GM19438 (cell line): ENCODE measurements at regions not wholly inside any gene's neighbourhood (a gene's known extent, or its start where the extent isn't known, plus 50 kb on each side); places are given as distances from the start of the nearest gene placed in this dataset.

Experiments used
- ATAC-seq: cut with Tn5 transposase; IDR thresholded peaks from one replicate; pipeline ENCODE4 v1.9.1; 2021; ENCODE audit warnings: low read depth; ENCODE audit not compliant: unreplicated experiment

DNA sequence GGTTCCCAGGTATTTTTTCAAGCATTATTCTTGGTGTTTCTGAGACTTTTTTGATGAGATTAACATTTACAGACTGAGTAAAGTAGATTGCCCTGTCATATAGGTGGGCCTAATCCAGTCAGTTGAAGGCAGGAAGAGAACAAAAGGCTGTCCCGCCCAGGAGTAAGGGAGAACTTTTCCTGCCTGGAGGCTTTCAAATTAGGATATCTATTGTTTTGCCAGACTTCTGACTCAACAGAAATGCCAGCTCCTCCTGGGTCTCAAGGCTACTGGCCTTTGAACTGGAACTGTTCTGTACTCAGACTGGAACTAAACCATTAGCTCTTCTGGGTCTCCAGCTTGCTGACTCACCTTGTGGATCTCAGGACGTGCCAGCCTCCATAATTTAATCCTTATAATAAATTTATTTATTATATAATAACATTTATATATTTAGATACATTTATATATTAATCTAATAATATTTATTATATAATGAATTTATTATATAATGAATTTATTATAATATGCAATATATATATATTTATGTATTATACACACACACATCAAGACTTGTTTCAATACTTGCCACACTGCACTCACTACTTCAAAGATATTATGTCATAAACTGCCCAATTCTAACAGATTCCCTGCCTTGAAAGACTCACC, 510.8 kb upstream of the B3GALT2 start:
- no peak for ATAC-seq

DNA sequence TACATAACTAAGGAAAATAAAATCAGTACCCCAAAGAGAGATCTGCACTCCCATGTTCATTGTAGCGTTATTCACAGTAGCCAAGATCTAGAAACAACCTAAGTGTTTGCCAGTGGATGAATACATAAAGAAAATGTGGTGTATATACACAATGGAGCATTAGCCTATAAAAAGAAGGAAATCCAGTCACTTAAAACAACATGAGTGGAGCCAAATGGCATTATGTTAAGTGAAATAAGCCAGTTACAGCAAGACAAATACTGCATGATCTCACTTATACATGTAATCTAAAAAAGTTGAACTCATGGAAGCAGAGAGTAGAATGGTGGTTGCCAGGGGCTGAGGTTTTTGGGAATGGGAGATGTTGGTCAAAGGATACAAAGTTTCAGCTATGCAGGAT, 508.3 kb upstream of the B3GALT2 start:
- ATAC-seq = no peak

DNA sequence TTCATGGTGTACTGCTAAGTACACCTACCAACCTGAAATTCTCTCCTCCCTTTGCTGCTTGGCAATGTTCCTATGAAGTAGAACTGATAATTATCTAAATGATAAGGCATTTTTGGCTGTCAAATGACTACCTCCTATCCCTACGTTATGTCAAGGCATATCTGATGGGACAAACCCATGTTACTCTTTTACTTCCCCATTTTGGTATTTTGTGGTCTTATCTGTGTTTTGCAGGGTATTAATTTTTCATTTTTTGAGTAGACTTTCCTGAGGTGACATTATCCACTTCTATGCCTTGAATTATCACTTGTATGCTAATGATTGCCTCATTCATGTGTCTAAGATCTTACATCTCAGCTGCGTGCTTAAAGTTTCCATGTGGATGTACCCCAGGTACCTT, 499.6 kb upstream of the B3GALT2 start:
- no peak for ATAC-seq

DNA sequence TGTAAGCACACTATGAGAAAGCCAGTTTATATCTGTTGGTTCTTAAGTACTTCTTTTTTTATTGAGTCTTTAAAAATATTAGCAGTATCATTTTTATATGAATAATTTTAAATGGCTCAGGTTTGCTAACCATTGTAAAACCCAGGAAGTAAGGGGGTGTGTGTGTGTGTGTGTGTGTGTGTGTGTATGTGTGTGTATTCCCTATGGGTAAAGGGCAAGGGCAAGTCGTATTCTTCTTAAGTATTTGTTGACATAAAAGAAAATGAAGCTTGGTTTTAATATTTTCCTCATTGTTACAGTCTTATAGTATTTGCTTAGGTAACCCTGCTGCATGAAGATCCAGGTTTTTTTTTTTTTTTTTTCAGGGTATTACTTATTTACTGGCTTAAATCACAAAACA, 495.0 kb upstream of the B3GALT2 start:
- no peak for ATAC-seq

DNA sequence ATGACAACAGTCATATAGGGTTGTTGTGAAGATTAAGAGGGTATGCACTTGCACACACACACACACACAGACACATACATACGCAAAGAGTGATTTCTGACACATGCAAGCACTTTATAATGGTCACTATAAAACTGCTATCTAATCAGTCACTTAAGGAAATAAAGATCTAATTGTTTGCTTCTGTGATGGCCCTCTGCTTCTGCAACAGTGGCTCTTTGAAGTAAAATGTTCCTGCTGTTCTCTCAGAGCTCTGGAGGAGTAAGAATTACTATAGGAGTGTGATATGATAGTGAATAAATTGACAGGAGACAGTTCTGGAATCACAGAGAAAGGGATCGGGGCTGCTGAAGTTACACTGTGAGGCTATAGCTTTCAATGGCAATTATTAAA, 494.5 kb upstream of the B3GALT2 start:
- ATAC-seq = no peak

DNA sequence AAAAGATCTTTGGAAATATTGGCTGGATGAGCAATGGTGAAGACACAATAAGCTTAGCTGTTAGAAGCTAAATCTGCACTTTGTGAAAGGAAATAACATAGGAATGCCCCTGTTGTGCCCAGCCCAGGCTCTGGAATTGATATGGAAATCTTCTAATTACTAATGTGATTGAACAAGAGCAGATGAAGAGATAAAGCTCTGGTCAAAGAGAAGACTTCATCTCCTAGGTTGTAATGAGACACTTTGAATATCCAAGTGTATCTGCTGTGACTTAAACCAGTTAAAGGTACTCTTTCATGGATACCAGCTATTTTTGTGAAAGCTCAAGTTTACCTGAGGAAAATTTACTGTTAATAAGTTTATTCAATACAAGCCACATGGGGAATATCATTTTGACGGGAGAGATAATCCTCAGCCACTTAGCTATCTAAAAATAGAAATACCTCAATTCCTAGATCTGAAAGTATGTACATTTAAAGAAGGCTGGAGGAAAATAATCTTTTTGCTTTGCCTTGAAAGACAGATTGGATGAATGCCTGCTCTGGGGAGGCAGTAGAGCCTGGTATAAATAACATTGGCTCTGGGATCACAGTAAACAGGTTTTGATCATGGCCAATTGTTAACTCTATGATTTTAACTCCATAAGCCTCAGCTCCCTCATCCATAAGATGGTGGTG, 494.0 kb upstream of the B3GALT2 start:
- no peak for ATAC-seq

DNA sequence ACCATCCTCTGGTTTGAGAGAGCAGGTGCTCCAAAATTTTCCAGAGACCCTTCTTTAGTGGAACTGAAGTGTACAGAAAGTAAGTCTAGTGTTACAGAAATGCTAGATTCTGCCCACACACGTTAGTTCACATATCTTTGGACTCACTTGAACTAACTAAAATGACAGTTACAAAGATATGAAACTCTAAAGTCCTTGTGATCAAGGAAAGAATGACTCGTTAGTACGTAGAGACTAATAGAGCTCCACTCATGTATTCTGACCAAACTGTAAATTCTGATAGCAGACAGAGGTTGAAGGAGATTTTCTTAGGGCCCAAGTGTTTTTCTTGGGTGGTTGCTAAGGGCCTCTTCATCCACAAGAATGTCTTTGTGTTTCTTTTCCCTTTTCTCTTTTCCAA, 491.5 kb upstream of the B3GALT2 start:
- ATAC-seq = no peak

DNA sequence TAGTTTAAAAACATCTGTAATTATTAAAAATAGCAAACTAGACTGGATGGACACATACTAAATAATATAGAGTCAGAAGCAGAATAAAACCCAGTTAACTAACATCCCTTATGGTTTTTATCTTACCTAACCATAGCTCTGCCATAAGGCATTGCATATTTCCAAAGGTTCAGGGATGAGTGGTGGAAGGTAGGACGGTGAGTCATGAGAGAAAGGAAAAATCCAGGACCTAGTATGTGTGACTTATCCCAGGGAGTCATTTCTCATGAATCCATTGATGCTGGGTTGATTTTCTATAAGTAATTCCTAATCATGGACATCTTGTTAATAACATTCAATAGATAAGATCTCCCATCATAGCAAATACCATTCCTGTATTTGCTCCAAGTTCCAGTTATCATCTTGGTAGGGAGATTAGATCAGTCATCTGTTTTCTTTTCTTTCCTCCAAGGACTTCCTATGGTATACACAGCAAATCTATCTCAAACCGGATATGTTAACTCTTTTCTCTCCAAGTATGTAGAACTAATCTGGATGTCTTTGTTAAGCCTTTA, 490.7 kb upstream of the B3GALT2 start:
- no peak for ATAC-seq

DNA sequence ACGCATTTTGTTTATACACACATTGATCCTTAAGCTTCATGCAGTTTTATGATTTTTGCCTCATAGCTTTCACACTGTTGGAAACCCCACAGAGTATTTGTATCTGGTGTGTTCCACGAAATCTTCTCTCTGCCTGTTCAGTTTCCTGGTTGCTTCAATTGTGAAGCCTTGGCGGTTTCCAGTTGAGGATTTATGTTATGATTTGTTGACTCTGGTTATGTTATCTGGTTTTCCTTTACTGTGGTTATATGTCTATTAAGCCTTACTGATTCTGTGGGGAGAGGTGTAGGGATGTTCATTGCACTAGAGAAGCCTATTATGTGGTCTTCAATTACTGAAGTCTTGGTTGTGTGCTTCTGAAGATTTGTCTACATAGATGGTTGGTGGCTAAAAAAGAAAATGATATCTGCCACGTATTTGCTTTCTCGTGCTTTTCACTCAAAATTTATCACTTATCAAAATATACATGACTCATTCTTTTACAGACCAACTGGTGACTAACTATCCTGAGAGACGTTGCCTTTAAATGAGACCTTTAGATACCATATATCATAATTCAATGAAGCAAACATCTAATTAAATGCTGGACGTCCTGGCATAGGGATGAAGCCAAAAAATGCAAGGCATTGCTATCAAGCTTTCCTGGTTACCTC, 488.0 kb upstream of the B3GALT2 start:
- no peak for ATAC-seq

DNA sequence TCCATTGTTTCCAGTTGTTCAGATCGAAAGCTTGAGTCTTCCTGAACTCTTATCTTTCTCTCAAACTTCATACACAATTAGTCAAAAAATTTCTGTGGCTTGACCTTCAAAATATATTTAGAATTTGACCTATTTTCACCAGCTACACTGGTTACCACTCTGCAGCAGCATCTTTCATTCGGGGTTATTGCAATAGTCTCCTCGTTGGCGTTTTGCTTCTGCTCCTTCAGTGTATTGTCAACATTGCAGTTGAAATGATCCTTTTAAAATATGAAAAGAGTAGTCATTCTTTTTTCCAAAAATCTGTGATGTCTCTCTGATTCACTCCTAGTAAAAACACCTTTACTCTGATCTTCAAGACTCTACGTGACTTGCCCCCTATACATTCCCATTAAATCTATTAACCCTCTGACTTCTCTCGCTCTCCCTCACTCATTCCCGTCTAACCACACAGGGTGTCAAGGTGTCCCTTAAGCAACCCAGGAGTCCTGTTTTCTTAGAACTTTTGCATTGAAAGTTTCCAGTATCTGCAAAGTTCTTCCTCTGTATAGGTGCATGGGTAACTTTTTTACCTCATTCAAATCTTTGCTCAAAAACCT, 480.2 kb upstream of the B3GALT2 start:
- ATAC-seq = no peak

DNA sequence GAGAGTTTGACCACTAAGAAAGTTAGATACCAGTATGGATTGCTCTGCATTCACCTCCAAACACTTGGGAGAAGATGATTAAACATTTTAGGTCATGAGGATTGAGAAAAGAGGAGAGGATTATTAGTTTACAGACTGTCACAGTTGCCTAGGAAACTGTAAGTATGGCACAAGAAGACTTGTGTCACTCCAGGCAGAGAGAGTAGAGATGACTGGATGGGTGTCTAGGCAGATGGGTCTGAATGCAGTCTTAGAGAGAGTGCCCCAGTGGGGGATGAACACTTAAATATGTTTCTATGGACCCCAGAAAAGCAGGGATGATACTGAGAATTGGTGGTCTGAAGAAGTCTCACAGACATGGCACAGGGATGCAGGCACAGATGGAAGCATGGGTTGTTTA, 477.6 kb upstream of the B3GALT2 start:
- ATAC-seq = no peak

DNA sequence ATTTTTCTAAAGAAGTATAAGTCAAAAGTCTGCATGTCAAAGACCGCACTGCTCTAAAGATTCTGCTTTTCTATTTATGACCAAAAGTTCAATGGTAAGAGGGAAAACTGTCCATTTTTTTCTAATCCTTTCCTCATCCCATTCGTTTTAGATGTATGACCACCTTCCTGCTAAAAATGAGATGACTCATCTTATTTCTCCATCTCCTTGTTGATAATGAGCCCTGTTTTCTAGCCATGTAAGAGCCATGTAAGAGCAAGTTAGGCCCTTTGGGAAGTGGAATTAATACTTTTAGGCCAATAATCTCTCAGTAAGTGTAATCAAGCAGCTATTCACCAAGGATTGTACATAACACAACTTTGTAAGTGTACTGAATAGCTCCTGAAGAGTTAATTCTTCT, 475.6 kb upstream of the B3GALT2 start:
- no peak for ATAC-seq

DNA sequence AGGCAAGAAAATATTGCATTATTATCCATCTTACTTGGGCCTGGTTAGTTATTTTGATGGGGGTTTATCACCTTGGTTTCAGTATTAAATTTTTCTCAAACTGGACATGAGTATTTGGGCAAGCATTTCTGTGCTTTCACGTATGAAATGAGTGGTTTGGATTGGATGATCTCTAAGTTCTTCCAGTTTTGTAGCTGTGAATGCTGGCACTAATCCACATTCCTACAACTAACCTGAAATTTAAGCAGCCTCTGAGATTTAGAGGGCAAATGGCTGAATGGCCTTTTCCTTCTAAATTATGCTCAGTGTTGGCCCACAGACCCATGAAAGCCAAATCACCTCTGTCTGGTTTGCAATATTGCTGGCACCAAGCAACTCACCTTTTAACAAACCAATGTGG, 475.0 kb upstream of the B3GALT2 start:
- no peak for ATAC-seq

DNA sequence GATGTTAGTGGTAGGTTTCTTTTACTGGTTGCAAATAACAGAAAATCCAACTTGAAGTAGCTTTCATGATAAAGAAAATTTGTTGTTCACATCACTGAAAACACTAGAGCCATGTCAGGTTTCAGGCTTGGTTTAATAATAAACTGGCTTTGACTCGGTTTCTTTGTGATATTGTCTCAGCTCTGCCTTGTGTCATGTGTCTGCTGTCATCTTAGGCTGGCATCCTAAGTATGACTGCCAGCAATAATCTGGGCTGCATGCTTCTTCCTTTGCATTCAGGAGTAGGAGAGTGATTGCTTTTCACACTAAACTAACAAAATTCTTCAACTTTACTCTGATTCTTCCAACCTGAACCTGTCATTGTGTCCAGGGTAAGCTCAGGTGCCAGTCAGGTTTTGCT, 474.0 kb upstream of the B3GALT2 start:
- no peak for ATAC-seq

DNA sequence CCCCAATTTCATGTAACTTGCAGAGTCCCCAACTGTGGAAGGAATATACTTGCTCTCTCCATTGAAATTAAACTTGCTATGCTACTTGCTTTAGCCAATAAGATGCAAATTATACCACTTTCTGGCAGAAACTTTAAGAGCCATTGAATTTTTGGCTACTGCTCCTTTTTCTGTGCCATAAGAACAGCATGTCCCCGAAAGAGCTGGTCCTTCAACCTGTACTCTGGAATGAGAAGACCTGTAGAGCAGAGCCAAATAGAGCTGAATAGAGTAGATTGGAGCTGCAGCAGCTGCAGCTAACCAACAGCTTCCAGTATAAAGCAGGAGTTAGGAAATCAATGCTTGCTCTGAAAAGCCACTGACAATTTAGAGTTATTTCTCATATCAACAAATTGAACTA, 472.3 kb upstream of the B3GALT2 start:
- no peak for ATAC-seq

DNA sequence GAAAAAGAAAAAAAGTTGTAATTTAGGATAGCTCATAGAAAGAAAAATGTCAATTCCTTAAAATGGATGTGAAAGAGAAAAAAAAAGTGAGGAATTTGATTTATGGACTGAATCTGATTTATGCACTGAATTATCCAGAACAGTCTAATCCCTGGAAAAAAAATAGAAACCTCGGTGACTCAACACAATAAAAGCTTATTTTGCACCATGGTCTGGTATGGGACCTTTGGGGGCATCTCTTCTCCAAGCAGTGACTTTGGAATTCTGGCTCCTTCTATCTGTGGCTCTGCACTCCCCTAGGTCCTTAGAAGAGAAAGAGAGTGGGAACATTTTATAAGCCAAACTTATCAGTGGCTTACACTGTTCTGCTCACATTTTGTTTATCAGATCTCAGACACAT, 471.7 kb upstream of the B3GALT2 start:
- no peak for ATAC-seq

DNA sequence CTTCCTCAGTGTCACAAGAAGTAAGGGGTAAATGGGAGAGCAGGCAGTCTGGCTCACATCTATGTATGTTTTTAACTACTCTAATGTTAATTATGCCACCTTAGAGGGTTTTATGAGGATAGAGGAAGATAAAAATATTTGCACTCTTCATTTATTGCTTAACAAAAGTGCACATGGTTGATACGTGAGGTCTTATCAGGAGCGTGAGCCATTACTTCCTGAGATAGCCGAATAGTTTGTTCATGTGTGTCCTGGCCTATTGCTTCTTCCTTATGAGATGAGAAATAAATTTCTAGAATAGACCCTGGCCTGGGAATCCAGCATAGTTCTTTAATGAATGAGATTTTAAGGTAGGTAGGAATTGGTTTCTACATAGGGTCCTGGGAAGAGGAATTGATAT, 471.1 kb upstream of the B3GALT2 start:
- no peak for ATAC-seq

DNA sequence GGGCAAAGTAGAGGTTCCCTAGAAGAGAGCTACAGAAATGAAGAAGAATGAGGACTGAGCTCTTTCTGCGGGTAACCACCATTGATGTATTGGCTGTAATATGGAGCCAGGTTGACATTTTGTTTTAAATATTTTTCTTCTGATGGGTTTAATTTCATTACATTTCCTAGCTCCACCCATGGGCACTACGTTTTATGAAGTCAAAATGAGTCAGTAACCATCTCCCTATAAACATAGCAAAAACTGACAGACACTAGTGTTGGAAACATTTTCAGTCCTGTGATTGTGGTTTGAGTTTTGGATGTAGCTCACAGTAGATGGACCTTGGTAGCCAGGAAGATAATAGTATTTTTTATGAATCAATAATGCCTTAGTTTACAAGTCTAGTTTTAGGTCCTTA, 470.4 kb upstream of the B3GALT2 start:
- ATAC-seq = no peak

DNA sequence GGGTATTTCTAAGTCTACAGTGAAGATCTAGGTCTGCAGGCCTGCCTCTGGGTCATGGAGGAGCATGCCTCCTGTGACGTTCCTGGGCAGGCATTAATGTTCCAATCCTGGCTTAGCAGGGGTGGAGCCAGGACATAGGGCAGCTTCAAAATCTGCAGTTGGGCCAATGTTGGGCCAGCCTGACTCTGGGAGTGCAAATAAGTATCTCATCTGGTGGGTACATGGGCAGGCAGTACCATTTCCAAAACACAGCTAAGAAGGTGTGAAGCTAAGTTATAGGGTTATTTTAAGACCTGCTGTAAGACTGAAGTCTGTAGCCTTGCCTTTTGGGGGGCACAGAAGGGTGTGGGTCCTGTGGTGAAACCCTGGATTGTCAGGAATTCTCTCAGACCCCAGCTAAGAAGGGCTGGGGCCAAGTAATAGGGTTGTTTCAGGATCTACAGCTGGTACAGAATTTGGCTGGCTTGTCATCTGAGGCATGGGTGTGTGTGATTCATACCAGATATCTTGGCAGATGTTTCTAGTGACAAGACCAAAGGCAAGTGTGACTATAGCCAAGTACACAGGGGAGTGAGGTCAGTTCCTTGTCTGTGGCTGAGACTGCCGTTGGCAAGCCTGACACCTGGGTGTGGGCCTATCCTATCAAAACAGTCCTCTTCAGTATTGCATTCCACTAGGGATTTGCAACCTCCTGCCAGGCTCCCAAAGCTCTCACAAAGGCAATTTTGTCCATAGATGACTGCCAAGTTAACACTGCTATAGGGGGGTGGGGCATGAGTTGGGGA, 468.7 kb upstream of the B3GALT2 start:
- no peak for ATAC-seq

DNA sequence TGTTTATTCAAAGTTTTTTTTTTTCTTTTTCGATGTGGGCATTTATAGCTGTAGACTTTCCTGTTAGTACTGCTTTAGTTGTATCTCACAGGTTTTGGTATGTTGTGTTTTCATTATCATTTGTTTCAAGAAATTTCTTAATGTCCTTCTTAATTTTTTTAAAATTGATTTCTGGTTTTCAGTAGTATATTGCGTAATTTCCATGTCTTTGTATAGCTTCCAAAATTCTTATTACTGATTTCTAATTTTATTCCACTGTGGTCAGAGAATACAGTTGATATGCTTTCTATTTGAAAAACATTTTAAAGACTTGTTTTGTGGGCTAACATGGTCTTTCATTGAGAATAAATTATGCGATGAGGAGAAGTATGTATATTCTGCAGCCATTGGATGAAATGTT, 463.2 kb upstream of the B3GALT2 start:
- ATAC-seq = no peak

DNA sequence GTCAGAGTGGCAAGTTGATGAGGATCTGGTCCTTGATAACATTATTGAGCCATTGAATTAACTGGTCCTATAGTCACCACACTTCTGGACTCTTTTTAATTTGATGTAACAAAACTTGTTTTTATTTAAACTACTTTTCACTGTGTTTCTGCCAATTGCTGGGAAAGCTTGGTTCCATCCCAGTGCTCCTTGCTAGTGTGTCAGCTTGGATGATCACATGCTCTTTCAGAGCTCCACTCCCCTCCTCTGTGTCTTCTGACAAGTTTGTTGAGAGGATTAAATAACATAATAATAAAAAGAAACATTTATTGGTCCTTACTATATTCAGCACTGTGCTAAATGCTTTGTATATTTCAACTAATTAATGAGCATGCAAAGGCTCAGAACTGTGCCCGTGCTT, 448.5 kb upstream of the B3GALT2 start:
- ATAC-seq = no peak
